Pons (tissue), 1 donor: ENCODE measurements at regions not wholly inside any gene's neighbourhood (a gene's known extent, or its start where the extent isn't known, plus 50 kb on each side); places are given as distances from the start of the nearest gene placed in this dataset.

Source experiments
- DNase-seq: peaks from one replicate; pipeline ENCODE4 v3.0.0-alpha.2; 2016; ENCODE audit warnings: low spot score

GRCh38 chr4:57689693-57690205 lies 579.6 kb upstream of the IGFBP7 start:
- no peak for DNase-seq

GRCh38 chr4:57682275-57682674 lies 572.1 kb upstream of the IGFBP7 start:
- DNase-seq = no peak

- DNase-seq = no peak
These were observed 569.8 kb upstream of the IGFBP7 start for GRCh38 chr4:57679969-57680368.

GRCh38 chr4:57676394-57676793 lies 566.2 kb upstream of the IGFBP7 start:
- no peak for DNase-seq

- no peak for DNase-seq
These were observed 562.8 kb upstream of the IGFBP7 start for GRCh38 chr4:57672846-57673433.

GRCh38 chr4:57668621-57669020 lies 558.4 kb upstream of the IGFBP7 start:
- DNase-seq = no peak

GRCh38 chr4:57665806-57666205 lies 555.6 kb upstream of the IGFBP7 start:
- no peak for DNase-seq

- DNase-seq = no peak
These were observed 551.4 kb upstream of the IGFBP7 start for GRCh38 chr4:57661517-57662090.

GRCh38 chr4:57658673-57659072 lies 548.5 kb upstream of the IGFBP7 start:
- no peak for DNase-seq

GRCh38 chr4:57658188-57658587 lies 548.0 kb upstream of the IGFBP7 start:
- no peak for DNase-seq

- DNase-seq = no peak
These were observed 545.2 kb upstream of the IGFBP7 start for GRCh38 chr4:57655342-57655741.

GRCh38 chr4:57652779-57653178 lies 542.6 kb upstream of the IGFBP7 start:
- DNase-seq = no peak

GRCh38 chr4:57640391-57641100 lies 530.4 kb upstream of the IGFBP7 start:
- no peak for DNase-seq

- DNase-seq = no peak
These were observed 529.6 kb upstream of the IGFBP7 start for GRCh38 chr4:57639561-57640382.

- no peak for DNase-seq
These were observed 525.7 kb upstream of the IGFBP7 start for GRCh38 chr4:57635910-57636309.

- DNase-seq = no peak
These were observed 523.2 kb upstream of the IGFBP7 start for GRCh38 chr4:57633212-57633859.

- no peak for DNase-seq
These were observed 522.4 kb upstream of the IGFBP7 start for GRCh38 chr4:57632564-57632963.

GRCh38 chr4:57631147-57631546 lies 521.0 kb upstream of the IGFBP7 start:
- DNase-seq = no peak

- no peak for DNase-seq
These were observed 517.8 kb upstream of the IGFBP7 start for GRCh38 chr4:57628004-57628403.

GRCh38 chr4:57614257-57614932 lies 504.2 kb upstream of the IGFBP7 start:
- no peak for DNase-seq

GRCh38 chr4:57612279-57612678 lies 502.1 kb upstream of the IGFBP7 start:
- DNase-seq = no peak
